H4 (cell line): ENCODE measurements at regions not wholly inside any gene's neighbourhood (a gene's known extent, or its start where the extent isn't known, plus 50 kb on each side); places are given as distances from the start of the nearest gene placed in this dataset.

Experiments
- DNase-seq: peaks from one replicate; pipeline ENCODE4 v3.0.0-alpha.2; 2015; ENCODE audit warnings: low spot score

- DNase-seq, result no peak
These were observed 104.7 kb upstream of the LINGO1 start for GRCh38 chr15:77737238-77738037.

- no peak for DNase-seq
These were observed 101.6 kb upstream of the LINGO1 start for GRCh38 chr15:77734306-77734705.

GRCh38 chr15:77733579-77734300, 101.0 kb upstream of the LINGO1 start:
- no peak for DNase-seq

GRCh38 chr15:77732514-77733335, 100.0 kb upstream of the LINGO1 start:
- no peak for DNase-seq

- no peak for DNase-seq
These were observed 99.2 kb upstream of the LINGO1 start for GRCh38 chr15:77731945-77732344.

GRCh38 chr15:77731067-77731466, 98.4 kb upstream of the LINGO1 start:
- DNase-seq, result no peak

- DNase-seq, result no peak
These were observed 95.1 kb upstream of the LINGO1 start for GRCh38 chr15:77727635-77728304.

- DNase-seq, result no peak
These were observed 92.0 kb upstream of the LINGO1 start for GRCh38 chr15:77724715-77725114.

- DNase-seq, result no peak
These were observed 91.0 kb upstream of the LINGO1 start for GRCh38 chr15:77723756-77724155.

GRCh38 chr15:77722759-77723460, 90.2 kb upstream of the LINGO1 start:
- no peak for DNase-seq

- DNase-seq, result no peak
These were observed 89.3 kb upstream of the LINGO1 start for GRCh38 chr15:77721963-77722362.

GRCh38 chr15:77720655-77721054, 87.9 kb upstream of the LINGO1 start:
- no peak for DNase-seq

- DNase-seq, result no peak
These were observed 87.5 kb upstream of the LINGO1 start for GRCh38 chr15:77720173-77720572.

- DNase-seq, result no peak
These were observed 86.7 kb upstream of the LINGO1 start for GRCh38 chr15:77719450-77719849.

GRCh38 chr15:77717333-77717990, 84.8 kb upstream of the LINGO1 start:
- no peak for DNase-seq

GRCh38 chr15:77716632-77717332, 84.1 kb upstream of the LINGO1 start:
- no peak for DNase-seq

GRCh38 chr15:77715860-77716259, 83.1 kb upstream of the LINGO1 start:
- no peak for DNase-seq

GRCh38 chr15:77715051-77715450, 82.3 kb upstream of the LINGO1 start:
- DNase-seq, result no peak

GRCh38 chr15:77714555-77714954, 81.8 kb upstream of the LINGO1 start:
- DNase-seq, result no peak

- DNase-seq, result no peak
These were observed 81.3 kb upstream of the LINGO1 start for GRCh38 chr15:77714023-77714422.
